GM18907 (cell line): ENCODE measurements at regions not wholly inside any gene's neighbourhood (a gene's known extent, or its start where the extent isn't known, plus 50 kb on each side); places are given as distances from the start of the nearest gene placed in this dataset.
"Not testable (repeated sequence)": the region's sequence is repeated elsewhere in the genome, so short reads cannot be mapped to it uniquely, and the experiment has no call there.

ENCODE experiments used
- ATAC-seq: cut with Tn5 transposase; IDR thresholded peaks from one replicate; pipeline ENCODE4 v1.9.1; 2021; ENCODE audit warnings: mild to moderate bottlenecking, moderate library complexity; ENCODE audit not compliant: unreplicated experiment

DNA sequence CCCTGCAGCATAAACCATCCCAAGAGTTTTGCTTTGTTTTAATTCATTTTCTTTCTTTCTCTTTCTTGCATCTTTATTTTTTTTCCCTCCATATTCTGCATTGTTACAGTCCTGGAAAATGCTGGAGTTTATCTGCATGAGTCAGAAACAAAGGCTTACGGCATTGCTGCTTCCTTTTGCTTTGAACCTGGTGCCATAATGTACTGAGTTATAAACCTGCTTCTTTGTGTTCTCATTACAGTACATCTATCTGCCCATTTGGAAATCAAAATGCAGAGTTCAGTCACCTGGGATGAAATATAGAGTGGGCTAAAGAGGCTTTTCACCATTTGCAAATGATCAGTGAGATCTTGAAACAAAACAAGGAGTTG, 1009.2 kb upstream of the FANCL start:
- ATAC-seq = no peak

DNA sequence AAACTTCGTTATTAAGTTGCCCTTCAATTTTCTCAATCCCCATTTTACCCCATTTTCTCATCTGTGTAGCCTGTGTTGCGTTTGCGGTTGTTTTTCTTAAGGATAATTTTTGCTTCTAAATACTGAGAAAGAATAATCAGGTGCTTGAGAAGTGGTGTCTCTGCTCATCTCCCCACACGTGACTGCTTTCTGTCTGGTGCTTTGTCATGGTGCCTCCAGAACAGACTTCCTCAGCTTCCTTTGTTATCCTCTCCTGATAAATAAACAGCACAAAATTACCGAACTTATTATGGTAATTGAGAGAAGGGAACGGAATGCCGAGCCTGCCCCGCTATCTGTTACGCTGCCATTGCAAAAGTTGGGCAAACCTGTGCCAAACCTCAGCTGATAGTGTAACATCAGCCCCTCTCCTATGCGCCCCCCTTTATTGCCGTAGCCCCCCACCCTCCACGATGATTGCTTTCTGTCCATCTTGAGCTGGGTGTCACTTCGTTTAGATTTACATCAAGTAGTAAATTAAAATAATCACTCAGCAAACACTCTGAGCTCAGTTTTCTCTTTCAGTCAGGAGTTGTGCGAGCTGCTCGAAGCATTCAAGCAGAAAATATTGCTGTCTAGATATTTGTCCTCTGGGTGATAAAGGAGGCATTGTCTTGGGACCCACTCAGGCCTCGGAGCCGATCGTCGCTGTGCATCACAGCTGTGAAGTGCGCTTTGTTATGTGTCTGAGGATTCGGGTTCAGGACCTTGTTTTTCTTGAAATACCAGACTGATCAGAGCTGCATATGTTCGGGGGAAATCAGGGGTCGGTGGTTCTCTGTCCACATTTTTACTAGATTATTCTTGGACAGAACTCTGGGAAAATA, 1008.5 kb upstream of the FANCL start:
- no peak for ATAC-seq

DNA sequence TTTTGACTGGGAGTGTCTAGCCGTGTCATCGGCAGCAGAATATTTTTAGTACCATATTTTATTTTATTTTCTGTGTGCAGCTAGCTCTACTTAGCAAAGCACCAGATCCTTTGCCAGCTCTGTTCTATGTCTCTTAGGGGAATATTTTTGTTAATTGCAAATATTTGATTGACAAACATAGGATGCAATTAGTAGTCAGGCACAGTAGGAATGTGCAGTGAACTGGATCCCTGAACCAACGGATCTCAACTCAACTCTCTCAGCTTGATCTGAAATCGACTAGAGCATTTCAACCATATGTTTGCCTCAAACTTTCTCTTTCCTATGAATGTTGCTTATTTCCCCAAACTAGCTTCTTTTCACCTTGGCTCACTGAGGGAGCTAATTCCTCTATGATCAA, 998.0 kb upstream of the FANCL start:
- ATAC-seq = no peak

DNA sequence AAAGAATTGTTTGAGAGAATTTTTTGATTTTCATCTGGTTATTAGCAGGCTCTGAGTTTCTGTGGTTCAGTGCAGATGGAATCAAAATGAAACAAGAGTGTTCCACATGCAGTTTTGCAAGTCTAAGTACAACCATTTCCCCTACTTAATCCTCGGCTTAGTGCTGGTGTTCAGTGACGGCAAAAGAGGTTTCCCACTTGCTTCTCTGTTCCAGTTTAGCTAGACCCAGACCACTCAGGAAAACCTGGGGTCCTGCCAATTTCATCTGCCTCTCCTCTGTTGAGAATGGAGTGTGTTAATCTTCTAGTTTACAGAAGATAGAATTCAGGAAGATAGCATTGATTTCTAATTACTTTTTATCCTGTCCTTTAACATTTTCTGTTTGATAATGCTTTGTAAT, 996.2 kb upstream of the FANCL start:
- ATAC-seq = no peak

DNA sequence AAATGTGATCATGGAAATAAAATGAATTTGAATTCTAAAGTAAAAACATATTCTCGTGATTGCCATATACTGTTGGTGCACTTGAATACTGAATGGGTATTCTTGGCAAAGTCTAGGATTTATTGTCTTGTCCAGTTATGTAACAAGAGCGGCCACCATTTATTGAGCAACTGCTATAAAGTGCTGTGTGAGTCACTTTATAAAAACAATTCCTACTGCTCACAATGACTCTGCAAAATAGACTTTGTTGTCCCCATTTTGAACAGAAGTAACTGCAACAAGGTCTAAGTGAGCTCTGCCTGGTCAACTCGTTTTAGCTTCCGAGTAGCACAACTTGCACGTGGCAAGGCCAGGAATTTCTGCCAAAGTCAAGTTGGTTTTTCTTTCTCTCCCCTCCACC, 995.6 kb upstream of the FANCL start:
- no peak for ATAC-seq

DNA sequence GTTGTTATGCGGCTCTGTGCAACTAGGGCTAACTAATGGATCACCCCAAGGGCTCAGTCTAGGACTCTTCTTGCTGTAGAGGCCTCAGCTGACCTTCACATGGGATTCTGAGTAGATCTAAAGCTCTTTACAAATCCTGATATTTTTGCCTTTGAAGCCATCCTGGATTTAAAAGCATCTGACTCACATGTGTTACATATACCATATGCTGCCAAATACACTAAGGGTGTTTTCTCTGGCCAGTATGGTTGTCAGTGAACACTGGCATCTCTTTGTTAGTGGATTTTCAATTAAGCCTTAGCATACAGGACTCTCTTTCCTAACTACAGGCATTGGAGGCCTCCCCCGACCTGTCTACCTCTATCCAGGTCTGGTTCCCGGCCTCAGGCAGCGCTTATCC, 992.8 kb upstream of the FANCL start:
- ATAC-seq = no peak

DNA sequence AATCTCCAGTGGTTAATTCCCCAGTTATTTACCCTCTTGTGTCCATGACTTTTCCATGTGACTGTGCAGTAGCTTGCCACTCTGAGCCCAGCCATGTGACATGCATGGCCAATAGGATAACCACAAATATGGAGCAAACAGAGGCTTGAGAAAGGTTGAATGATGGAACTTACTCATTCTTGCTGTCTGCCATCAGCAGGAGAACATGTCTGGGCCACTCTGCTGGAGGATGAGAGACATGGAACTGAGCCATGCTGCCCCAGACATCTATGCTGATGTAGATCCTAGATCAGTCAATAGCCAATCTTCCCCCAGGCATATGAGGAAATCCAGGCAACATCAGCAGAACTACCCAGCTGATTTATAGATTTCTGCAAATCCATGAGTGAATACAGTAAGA, 992.3 kb upstream of the FANCL start:
- no peak for ATAC-seq

DNA sequence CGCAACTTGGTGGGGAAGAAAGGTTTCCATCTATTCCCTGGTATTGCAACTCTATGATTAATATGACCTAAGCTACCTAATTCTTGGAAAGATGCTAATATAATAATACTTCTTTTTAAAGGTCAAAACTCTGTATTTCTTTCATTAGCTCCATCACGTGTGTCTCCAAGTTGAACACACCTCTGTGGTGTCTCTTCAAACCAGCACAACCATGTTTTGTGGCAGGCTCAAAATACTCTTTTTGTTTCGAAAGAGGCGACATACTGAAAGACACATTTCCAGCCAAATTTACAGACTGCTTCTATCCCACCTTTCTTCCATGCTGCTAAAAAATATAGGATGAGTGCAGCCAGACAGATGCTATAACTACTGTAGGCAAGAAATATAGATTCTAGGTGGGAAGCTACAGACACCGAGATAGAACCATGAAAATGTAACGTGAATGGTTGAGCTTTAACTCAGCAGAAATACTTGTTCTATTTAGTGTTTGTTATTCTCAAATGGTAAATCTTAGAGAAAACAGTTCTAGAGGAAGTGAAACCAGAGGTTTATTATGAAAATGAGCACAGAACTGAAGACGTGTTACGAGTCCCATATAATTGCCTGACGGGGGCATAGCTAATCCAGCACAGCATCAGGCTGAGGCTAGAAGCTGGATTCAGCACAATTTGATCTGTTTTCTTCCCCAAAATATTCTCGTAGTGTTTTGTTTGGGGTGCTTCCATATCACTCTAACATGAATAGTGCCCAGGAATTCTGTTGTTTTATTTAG, 991.5 kb upstream of the FANCL start:
- peak; percentile 97 for ATAC-seq

DNA sequence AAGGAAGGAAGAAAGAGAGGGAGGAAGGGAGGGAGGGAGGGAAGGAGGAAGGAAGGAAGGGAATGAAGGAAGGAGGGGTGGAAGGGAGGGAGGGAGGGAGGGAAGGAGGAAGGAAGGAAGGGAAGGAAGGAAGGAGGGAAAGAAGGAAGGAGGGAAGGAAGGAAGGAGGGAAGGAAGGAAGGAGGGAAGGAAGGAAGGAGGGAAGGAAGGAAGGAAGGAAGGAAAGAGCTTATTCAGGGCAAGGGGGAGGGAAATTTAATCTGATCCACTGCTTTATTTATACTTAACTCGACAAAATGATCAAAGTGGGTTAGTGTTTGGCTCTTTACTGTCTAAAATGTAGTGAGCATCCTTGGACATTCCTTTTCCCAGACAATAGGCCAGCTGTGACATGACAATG, 985.2 kb upstream of the FANCL start:
- ATAC-seq = not testable (repeated sequence)

DNA sequence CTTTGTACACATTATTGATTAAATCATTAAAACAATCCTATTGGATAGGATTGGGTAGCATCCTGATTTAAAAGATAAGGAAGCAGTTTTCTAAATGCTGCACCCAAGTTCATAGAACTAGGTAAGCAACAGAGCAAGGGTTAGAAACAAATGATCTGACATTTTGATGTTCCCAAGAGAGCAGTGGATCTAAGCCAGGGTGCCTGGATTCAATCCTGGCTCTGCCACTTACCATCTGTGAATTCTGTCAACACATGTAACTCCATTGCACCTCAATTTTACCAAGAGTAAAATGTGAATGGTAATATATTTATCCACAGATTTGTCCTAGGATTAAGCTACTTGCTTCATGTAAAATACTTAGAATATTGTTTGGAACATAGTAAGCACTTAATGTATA, 982.6 kb upstream of the FANCL start:
- no peak for ATAC-seq

DNA sequence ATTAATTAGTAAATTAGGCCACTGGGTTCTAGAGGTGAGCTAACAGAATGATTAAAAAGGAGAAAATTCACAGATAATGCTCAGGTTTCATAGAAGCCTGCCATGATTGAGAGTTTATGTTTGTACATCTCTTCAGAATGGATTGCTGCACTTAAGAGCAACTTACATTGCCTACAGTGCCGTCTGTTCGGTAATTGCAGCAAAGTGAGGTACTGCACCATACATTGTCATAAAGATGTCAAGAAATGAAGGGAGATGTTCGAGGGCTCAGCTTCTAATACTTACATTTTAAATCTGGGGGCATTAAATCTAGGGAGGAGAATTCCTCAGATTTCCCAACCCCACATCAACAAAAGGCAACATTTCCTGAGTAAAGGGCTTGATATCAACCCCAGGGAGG, 976.2 kb upstream of the FANCL start:
- no peak for ATAC-seq

DNA sequence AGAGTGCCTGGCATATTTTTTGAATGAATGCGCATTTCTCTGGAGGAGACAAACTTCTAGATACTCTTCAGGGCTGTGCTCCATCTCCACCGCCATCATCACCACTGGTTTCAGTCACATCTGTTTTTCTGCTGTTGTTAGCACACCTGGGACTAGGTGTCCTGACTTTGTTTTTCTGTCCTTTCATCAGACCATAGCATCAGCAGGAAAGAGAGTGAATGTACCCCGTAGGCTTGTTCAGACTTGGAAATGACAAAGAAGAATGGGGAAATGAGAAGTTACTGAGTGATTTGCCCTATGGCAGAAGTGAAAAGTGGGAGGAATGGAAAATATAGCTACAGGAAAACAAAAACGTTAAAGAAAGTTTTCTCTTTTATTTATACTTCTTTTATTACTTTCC, 965.2 kb upstream of the FANCL start:
- no peak for ATAC-seq

DNA sequence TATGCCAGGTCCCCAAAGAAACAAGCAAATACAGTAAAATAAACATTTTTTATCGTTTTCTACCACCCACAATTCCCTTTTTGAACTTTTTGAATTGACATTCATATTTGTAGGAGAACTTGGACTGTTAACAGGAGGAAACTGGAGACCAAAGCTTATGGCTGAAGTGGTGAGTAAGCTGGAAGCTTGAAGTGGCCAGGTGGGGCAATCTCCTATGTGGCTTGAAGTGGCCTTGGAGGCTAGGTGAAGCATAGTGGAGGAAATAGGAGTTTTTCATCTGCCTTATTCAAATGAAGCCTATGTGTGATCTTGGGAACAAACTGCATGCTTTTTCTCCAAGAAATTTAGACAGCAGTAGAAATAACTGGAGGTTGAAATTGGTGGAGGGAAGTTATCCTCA, 962.9 kb upstream of the FANCL start:
- no peak for ATAC-seq

DNA sequence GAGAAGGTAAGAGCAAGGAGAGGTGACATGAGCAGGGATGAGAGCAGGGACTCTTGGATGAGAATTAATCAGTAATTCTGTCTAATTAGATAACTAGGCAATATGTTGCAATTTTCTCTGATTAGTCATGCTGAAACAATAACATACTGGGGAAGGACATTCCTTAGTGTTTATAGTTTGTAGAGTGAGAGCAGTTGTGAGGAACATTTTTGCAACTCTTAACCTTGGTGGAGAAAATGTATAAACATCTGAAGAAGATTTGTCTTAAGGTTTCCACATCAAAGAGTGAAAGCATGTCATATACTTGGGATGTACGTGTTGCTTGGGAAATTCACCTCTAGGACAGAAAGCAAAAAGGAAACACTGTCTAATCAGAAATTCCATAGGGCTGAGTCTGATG, 955.4 kb upstream of the FANCL start:
- no peak for ATAC-seq

DNA sequence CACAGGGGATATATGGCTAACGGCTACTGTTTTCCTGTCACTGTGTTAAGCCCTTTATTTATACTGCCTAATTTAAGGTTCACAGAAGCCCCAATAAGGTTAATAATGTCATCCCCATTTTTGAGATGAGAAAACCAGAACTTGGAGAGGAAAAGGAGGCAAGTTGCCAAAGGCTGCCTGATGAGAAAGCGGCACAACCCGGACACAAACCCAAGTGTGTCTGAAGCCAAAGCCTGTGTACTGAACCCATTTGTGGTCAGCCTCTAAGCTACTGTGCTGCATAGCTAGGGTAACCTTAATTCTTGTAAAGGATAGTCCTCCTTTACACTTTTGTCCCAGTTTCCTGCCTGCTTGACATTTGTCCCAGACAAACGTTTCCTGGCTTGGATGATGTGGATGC, 954.7 kb upstream of the FANCL start:
- ATAC-seq = no peak

DNA sequence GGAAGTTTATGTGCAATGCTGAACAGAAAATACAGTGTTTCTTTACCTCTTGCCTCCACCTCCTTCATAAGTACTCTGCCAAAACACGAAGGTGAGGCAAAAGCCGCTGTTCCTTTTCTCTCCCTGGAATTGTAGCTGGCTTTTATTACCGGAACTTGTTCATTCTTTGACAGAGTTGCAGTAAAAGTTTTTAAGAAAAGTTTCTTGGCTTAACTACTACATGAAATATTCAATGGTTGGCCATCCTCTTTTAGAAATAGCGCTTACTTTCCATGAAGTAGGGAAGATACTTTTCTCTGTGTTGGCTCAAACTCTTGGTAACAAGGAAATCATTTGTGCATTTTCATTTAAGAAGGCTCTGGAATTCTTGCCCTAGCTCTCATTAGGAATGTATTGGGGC, 950.7 kb upstream of the FANCL start:
- ATAC-seq = no peak

DNA sequence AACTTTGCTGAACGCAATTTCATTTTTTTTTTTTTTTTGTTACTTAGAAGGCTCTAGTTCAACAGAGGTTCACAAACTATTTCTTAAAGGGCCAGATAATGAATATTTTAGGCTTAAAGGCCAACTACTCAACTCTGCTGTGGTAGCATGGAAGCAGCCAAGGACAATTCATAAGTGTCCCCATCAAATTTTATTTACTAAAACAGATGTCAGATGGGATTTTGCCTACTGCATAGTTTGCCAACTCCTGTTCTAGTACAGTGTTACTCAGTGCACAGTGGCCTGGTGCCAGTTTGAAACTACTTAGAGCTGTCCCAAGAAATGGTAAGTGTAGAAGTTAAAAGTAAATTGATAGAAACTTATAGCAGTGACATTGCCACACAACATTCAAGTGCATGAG, 949.4 kb upstream of the FANCL start:
- no peak for ATAC-seq

DNA sequence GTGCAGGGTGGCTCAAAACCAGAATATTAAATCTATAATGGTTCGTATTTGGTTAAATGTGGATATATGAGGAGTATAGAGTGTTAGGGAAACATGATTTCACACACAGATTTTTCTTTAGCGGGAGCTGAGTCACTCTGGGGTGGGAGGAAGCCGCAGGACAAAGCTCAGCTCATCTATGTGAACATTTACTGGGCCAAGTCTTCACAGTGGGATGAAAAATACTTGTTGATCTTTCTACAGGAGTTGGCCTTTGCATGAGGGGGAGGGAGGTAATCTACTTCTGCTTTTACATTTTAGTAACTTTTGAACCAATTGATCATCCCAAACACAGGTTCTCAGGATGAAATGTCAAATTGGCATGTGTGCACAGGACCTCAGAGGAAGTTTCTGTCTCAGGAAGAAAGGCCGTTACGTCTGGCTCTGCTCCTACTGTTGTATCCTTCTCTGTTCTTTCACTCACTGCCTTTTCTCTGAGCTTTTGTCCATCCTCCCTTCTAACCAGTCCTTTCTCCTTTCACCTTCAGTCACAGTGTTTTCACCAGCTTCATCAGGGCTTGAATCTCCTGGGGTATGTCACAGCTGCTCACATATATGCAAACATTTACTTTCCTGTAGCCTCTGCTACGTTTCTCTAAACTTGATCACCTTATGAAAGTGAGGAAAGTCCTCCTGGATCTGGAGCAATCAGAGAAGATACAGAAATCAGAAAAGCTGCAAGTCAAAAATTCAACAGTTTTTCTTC, 943.3 kb upstream of the FANCL start:
- ATAC-seq = no peak

DNA sequence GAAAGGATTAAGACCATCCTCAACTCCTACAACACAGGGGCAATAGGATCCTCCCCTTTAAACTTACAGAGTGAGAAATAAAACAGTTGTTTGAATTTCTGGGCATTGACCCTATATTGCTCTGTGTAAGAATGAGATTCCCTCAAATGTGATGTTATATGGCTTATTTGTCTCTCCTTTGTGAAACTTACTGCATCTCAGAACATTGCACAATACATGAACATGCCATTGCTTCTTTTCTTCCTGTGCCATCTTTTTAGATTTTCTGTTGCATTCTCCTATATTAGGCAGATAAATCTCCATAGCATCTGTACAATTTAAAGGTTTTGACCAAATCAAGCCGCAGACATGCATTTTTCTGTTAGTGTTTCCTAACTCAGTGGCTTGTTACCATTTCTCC, 941.9 kb upstream of the FANCL start:
- ATAC-seq = no peak

DNA sequence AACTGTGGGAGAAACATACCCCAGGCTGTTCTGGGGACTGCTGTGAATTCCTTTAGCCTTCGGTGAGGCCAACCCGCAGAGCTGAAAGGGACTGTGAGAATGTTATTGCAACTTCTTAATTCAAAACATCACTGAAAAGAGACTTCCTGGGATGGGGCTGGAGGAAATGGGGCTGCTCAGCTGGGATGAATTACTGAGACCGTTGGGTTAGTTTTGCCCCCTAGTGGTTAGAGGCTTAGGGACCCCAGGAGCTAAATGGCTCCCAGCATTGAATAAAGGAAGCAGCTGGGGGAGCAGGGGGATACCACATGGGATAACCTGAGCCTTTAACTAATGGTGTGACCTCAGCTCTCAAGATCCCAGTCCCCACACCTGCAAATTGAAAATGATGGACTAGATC, 941.1 kb upstream of the FANCL start:
- ATAC-seq = peak; percentile 58

DNA sequence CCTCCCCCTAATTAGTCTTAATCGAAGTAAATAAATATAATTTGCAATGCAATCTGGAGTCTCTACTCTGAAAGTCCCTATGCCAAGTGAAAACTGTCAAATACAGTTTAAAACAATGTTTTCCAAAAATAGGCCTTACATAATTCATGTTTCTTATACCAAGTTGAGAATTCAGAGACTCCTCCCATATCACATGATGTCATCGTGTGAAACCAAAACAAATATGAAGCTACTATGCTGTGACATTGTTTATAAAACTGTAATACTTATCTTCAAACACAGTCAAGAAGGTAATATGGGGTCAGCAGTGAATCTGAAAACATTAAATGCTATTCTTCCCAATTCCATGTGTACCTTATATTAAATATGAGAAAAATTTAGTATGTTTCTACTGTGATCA, 940.2 kb upstream of the FANCL start:
- no peak for ATAC-seq

DNA sequence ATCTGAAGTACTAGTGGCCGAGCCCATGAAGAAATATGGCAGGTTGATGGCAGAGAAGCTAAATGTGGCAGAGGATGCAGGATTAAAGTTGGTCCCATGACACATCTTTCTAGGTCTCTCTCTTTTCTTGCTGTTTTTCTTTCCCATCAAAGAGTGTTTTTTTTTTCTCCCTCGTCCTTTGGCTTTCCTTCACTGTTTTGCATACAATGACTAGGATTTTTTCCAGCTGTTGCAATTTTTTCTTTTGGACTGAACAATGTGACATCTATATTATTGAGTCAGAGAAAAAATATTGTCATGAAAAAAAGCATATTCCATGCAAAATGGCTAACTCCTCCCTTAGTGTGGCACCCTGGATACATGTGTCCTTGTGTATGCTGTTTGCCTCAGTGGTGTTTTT, 939.5 kb upstream of the FANCL start:
- ATAC-seq = no peak
